Uterus (tissue), 2 donors: ENCODE measurements at regions not wholly inside any gene's neighbourhood (a gene's known extent, or its start where the extent isn't known, plus 50 kb on each side); places are given as distances from the start of the nearest gene placed in this dataset.

Source experiments
- CTCF ChIP-seq, 4 experiments: fragments of 200-600 bp in 2 of 4; fragments of 450-650 bp in 2 of 4; sonication (generic) in 2 of 4; IDR thresholded peaks; one replicate each; pipeline ENCODE4 v1.5.1; 2016 to 2019; ENCODE audit warnings: antibody characterized with exemption in 4 of 4, mild to moderate bottlenecking in 2 of 4, moderate library complexity in 1 of 4
- POLR2A ChIP-seq, 2 donors: fragments of 450-650 bp; IDR thresholded peaks; one replicate each; pipeline ENCODE4 v1.6.1; 2016; ENCODE audit warnings: antibody characterized with exemption in 2 of 2, mild to moderate bottlenecking in 1 of 2, moderate library complexity in 1 of 2

GRCh38 chr4:22014222-22014741 is 65.7 kb upstream of the KCNIP4 start:
- no peak for TF ChIP-seq CTCF (IDR thresholded peaks at IDR 0.05)
- no peak for TF ChIP-seq POLR2A (IDR thresholded peaks at IDR 0.05)
